DND-41 (cell line): ENCODE measurements at regions not wholly inside any gene's neighbourhood (a gene's known extent, or its start where the extent isn't known, plus 50 kb on each side); places are given as distances from the start of the nearest gene placed in this dataset.

Source experiments
- ATAC-seq: fragments of 200-7000 bp; cut with Tn5 transposase; 3 replicates; pipeline ENCODE4 v1.9.1; 2021; ENCODE audit warnings: low read depth; ENCODE audit not compliant: insufficient read depth
- DNase-seq: peaks from one replicate; pipeline ENCODE4 v3.0.0-alpha.2; 2020
- H2AFZ ChIP-seq: 2 replicates; pipeline ENCODE4 v1.6.0; 2012; ENCODE audit warnings: low read depth, low read length
- H3K27ac ChIP-seq: 2 replicates; pipeline ENCODE4 v1.5.1; 2012; ENCODE audit warnings: low read length, inconsistent platforms
- H3K27me3 ChIP-seq: fragments of 200-600 bp; sonication (generic); 2 replicates; pipeline ENCODE4 v1.6.0; 2012; ENCODE audit warnings: low read length, mild to moderate bottlenecking, inconsistent platforms; ENCODE audit not compliant: insufficient read depth, poor library complexity
- H3K36me3 ChIP-seq: 2 replicates; pipeline ENCODE4 v1.5.1; 2012; ENCODE audit warnings: low read length, inconsistent platforms; ENCODE audit not compliant: insufficient read depth
- H3K4me1 ChIP-seq: 2 replicates; pipeline ENCODE4 v1.5.1; 2012; ENCODE audit warnings: mild to moderate bottlenecking, low read length; ENCODE audit not compliant: insufficient read depth
- H3K4me2 ChIP-seq: 2 replicates; pipeline ENCODE4 v1.6.0; 2012; ENCODE audit warnings: mild to moderate bottlenecking, moderate library complexity, low read length, inconsistent platforms; ENCODE audit not compliant: insufficient read depth
- H3K4me3 ChIP-seq, 2 experiments: fragments of 200-600 bp in 1 of 2; shearing (Covaris generic) in 1 of 2; 2 replicates each; pipeline ENCODE4 v1.5.1; 2012 to 2016; ENCODE audit warnings: inconsistent platforms in 2 of 2, low read length in 2 of 2, mild to moderate bottlenecking in 2 of 2, low read depth in 1 of 2, moderate library complexity in 1 of 2
- H3K79me2 ChIP-seq: 2 replicates; pipeline ENCODE4 v1.6.0; 2012; ENCODE audit warnings: low read length, inconsistent platforms; ENCODE audit not compliant: insufficient read depth
- H3K9ac ChIP-seq: 2 replicates; pipeline ENCODE4 v1.6.0; 2012; ENCODE audit warnings: low read depth, mild to moderate bottlenecking, inconsistent platforms, low read length, moderate library complexity
- H3K9me3 ChIP-seq: 2 replicates; pipeline ENCODE4 v1.5.1; 2012; ENCODE audit warnings: low read length, moderate library complexity, mild to moderate bottlenecking, inconsistent platforms; ENCODE audit not compliant: insufficient read depth, severe bottlenecking
- H4K20me1 ChIP-seq: 2 replicates; pipeline ENCODE4 v1.6.0; 2012; ENCODE audit warnings: low read length; ENCODE audit not compliant: insufficient read depth
- CTCF ChIP-seq: IDR thresholded peaks from 2 replicates; pipeline ENCODE4 v1.5.1; 2012; ENCODE audit warnings: borderline replicate concordance, low read length, moderate library complexity, mild to moderate bottlenecking; ENCODE audit not compliant: poor library complexity, severe bottlenecking; ENCODE audit errors: extremely low read depth
- EZH2 ChIP-seq: IDR thresholded peaks from 3 replicates; pipeline ENCODE4 v1.6.1; 2012; ENCODE audit warnings: borderline replicate concordance, low read depth, mild to moderate bottlenecking, moderate library complexity, low read length, inconsistent platforms; ENCODE audit not compliant: severe bottlenecking

GRCh38 chr4:31169846-31170245 lies 449.7 kb downstream of the PCDH7 start:
- Histone ChIP-seq H2AFZ (no peak overlapping the region), H3K9ac (no peak overlapping the region), H3K4me2 (no peak overlapping the region), H3K27me3 (no peaks in the 10 kb centered on the region), H3K4me1 (no peaks in the 10 kb centered on the region), H3K4me3 (no peak overlapping the region), H3K27ac (no peak overlapping the region), H3K9me3 (no peaks in the 10 kb centered on the region), H4K20me1 (no peaks in the 10 kb centered on the region), H3K36me3 (no peaks in the 10 kb centered on the region), H3K79me2 (no peaks in the 10 kb centered on the region)
- no peak for ATAC-seq
- no peak for TF ChIP-seq EZH2
- no peak for TF ChIP-seq CTCF
- no peak for DNase-seq

- Histone ChIP-seq H3K27ac (no peak overlapping the region), H3K79me2 (no peaks in the 10 kb centered on the region), H3K4me1 (no peaks in the 10 kb centered on the region), H3K36me3 (no peaks in the 10 kb centered on the region), H3K9me3 (no peaks in the 10 kb centered on the region), H3K4me3 (no peak overlapping the region), H3K4me2 (no peak overlapping the region), H2AFZ (no peak overlapping the region), H3K27me3 (no peaks in the 10 kb centered on the region), H3K9ac (no peak overlapping the region), H4K20me1 (no peaks in the 10 kb centered on the region)
- no peak for TF ChIP-seq EZH2
- no peak for TF ChIP-seq CTCF
- DNase-seq (no peak), ATAC-seq (no peak)
Measured at GRCh38 chr4:31171362-31171761, 451.2 kb downstream of the PCDH7 start.

GRCh38 chr4:31175242-31175910 lies 455.2 kb downstream of the PCDH7 start:
- H2AFZ ChIP-seq, result no peak overlapping the region
- no peak overlapping the region for H3K9ac ChIP-seq
- H3K4me2 ChIP-seq, result no peak overlapping the region
- no peak overlapping the region for H3K4me3 ChIP-seq
- DNase-seq (no peak), ATAC-seq (no peak)
- H3K27me3 ChIP-seq, result no peaks in the 10 kb centered on the region
- no peaks in the 10 kb centered on the region for H3K9me3 ChIP-seq
- no peaks in the 10 kb centered on the region for H3K4me1 ChIP-seq
- no peaks in the 10 kb centered on the region for H4K20me1 ChIP-seq
- H3K79me2 ChIP-seq, result no peaks in the 10 kb centered on the region
- TF ChIP-seq CTCF, result no peak
- no peak for TF ChIP-seq EZH2
- no peaks in the 10 kb centered on the region for H3K36me3 ChIP-seq
- H3K27ac ChIP-seq, result no peak overlapping the region

GRCh38 chr4:31183256-31183655 lies 463.1 kb downstream of the PCDH7 start:
- no peak for ATAC-seq
- Histone ChIP-seq H4K20me1 (no peaks in the 10 kb centered on the region), H3K4me3 (no peak overlapping the region), H3K79me2 (no peaks in the 10 kb centered on the region), H3K4me1 (no peaks in the 10 kb centered on the region), H2AFZ (no peak overlapping the region), H3K27me3 (no peaks in the 10 kb centered on the region), H3K9ac (no peak overlapping the region), H3K9me3 (no peaks in the 10 kb centered on the region), H3K27ac (no peak overlapping the region), H3K4me2 (no peak overlapping the region), H3K36me3 (no peaks in the 10 kb centered on the region)
- DNase-seq, result no peak
- TF ChIP-seq EZH2, result no peak
- TF ChIP-seq CTCF, result no peak
